PC-9 (cell line): ENCODE measurements at regions not wholly inside any gene's neighbourhood (a gene's known extent, or its start where the extent isn't known, plus 50 kb on each side); places are given as distances from the start of the nearest gene placed in this dataset.

Source experiments
- BruUV-seq: library from RNA; stranded (reverse); fragments of 400-500 nt; replicated peaks from 2 replicates; lab custom pipeline; 2021; lab: Mats Ljungman, UMichigan
- CTCF ChIA-PET: fragments of 300-600 bp; sonication (Branson Sonifier 250); formaldehyde crosslinking; loops from one replicate; lab custom pipeline; 2022; ENCODE audit warnings: antibody characterized with exemption; lab: Charles Lee
- POLR2A ChIA-PET: fragments of 300-600 bp; sonication (Branson Sonifier 250); formaldehyde crosslinking; loops from one replicate; lab custom pipeline; 2022; ENCODE audit warnings: antibody characterized with exemption; ENCODE audit not compliant: unreplicated experiment; lab: Charles Lee
- DNase-seq, 2 experiments: peaks; one replicate each; pipeline versions ENCODE4 v3.0.0 to v3.0.0-alpha.2; 2015 to 2022; ENCODE audit warnings: mixed read lengths in 1 of 2
- H2AFZ ChIP-seq: fragments of 200-600 bp; sonication (generic); 2 replicates; pipeline ENCODE4 v1.8.1; 2017; ENCODE audit warnings: antibody characterized with exemption
- H3F3A ChIP-seq: fragments of 200-600 bp; sonication (generic); 2 replicates; pipeline ENCODE4 v1.8.1; 2017; ENCODE audit warnings: antibody characterized with exemption, mild to moderate bottlenecking, low read depth; ENCODE audit not compliant: insufficient read depth
- H3K27ac ChIP-seq: fragments of 200-600 bp; sonication (generic); 2 replicates; pipeline ENCODE4 v1.6.1; 2016; ENCODE audit warnings: mixed run types
- H3K27me3 ChIP-seq: fragments of 200-600 bp; sonication (generic); 2 replicates; pipeline ENCODE4 v1.6.1; 2016; ENCODE audit warnings: low read depth, mixed run types; ENCODE audit not compliant: insufficient read depth
- H3K36me3 ChIP-seq: fragments of 200-600 bp; sonication (generic); 2 replicates; pipeline ENCODE4 v1.6.1; 2016; ENCODE audit warnings: low read depth, mixed run types
- H3K4me1 ChIP-seq: fragments of 200-600 bp; sonication (generic); replicated peaks from 2 replicates; pipeline ENCODE4 v1.6.1; 2016; ENCODE audit warnings: mixed run types; ENCODE audit not compliant: insufficient read depth
- H3K4me2 ChIP-seq: fragments of 200-600 bp; sonication (generic); 2 replicates; pipeline ENCODE4 v1.6.1; 2017; ENCODE audit warnings: mixed run types
- H3K4me3 ChIP-seq: fragments of 200-600 bp; sonication (generic); 2 replicates; pipeline ENCODE4 v1.6.1; 2016; ENCODE audit warnings: mixed run types
- H3K79me2 ChIP-seq: fragments of 200-600 bp; sonication (generic); 2 replicates; pipeline ENCODE4 v1.6.1; 2017; ENCODE audit warnings: low read depth, mixed run types
- H3K9me2 ChIP-seq: fragments of 200-600 bp; sonication (generic); 2 replicates; pipeline ENCODE4 v1.8.1; 2017; ENCODE audit warnings: mild to moderate bottlenecking; ENCODE audit not compliant: insufficient read depth
- H3K9me3 ChIP-seq: fragments of 200-600 bp; sonication (generic); 2 replicates; pipeline ENCODE4 v1.8.1; 2016; ENCODE audit warnings: low read depth; ENCODE audit not compliant: insufficient read depth
- H4K20me1 ChIP-seq: fragments of 200-600 bp; sonication (generic); 2 replicates; pipeline ENCODE4 v1.8.1; 2017; ENCODE audit not compliant: insufficient read depth
- CTCF ChIP-seq: fragments of 200-600 bp; sonication (generic); conservative IDR thresholded peaks from 2 replicates; pipeline ENCODE4 v1.6.1; 2017; ENCODE audit warnings: mixed run types, antibody characterized with exemption, mild to moderate bottlenecking, moderate library complexity
- EZH2 ChIP-seq: fragments of 200-600 bp; sonication (generic); IDR thresholded peaks from 2 replicates; pipeline ENCODE4 v1.8.0; 2017; ENCODE audit warnings: antibody characterized with exemption, low read depth
- intact Hi-C: fragments of 100-400 bp; cut with micrococcal nuclease; formaldehyde crosslinking; loops from one replicate; pipeline ENCODE4 v1.10.0; 2022; ENCODE audit not compliant: unreplicated experiment

GRCh38 chr16:62208934-62209333 lies 172.7 kb upstream of the CDH8 start:
- H3K27ac ChIP-seq = no peak overlapping the region
- H3F3A ChIP-seq = no peaks in the 10 kb centered on the region
- no peaks in the 10 kb centered on the region for H3K79me2 ChIP-seq
- H3K9me2 ChIP-seq = no peaks in the 10 kb centered on the region
- no TSS peak for BruUV-seq
- intact Hi-C loops = no loop called here
- POLR2A ChIA-PET = no interaction called here
- H3K27me3 ChIP-seq = no peaks in the 10 kb centered on the region
- CTCF ChIA-PET = no interaction called here
- no peak for DNase-seq
- H3K4me2 ChIP-seq = no peak overlapping the region
- H3K36me3 ChIP-seq = no peaks in the 10 kb centered on the region
- TF ChIP-seq CTCF = no peak
- no peak for TF ChIP-seq EZH2
- no peaks in the 10 kb centered on the region for H3K9me3 ChIP-seq
- H4K20me1 ChIP-seq = no peaks in the 10 kb centered on the region
- no peaks in the 10 kb centered on the region for H3K4me1 ChIP-seq
- no peak overlapping the region for H2AFZ ChIP-seq
- H3K4me3 ChIP-seq = no peak overlapping the region

GRCh38 chr16:62205459-62205858 lies 169.2 kb upstream of the CDH8 start:
- Histone ChIP-seq H3K9me3 (no peaks in the 10 kb centered on the region), H2AFZ (no peak overlapping the region), H3K27ac (no peak overlapping the region), H3K4me1 (no peaks in the 10 kb centered on the region), H3K36me3 (no peaks in the 10 kb centered on the region), H3K4me3 (no peak overlapping the region), H3K27me3 (no peaks in the 10 kb centered on the region), H3F3A (no peaks in the 10 kb centered on the region), H4K20me1 (no peaks in the 10 kb centered on the region), H3K79me2 (no peaks in the 10 kb centered on the region), H3K9me2 (no peaks in the 10 kb centered on the region), H3K4me2 (no peak overlapping the region)
- TF ChIP-seq EZH2 = no peak
- TF ChIP-seq CTCF = 0 out of 2 replicates have a peak, but pooled peaks have one; percentile 19
- no peak for DNase-seq
- intact Hi-C loops = no loop called here
- POLR2A ChIA-PET = no interaction called here
- BruUV-seq = no TSS peak
- CTCF ChIA-PET = no interaction called here

- Histone ChIP-seq H3K27me3 (no peaks in the 10 kb centered on the region), H3K36me3 (no peaks in the 10 kb centered on the region), H3K79me2 (no peaks in the 10 kb centered on the region), H3K9me2 (no peaks in the 10 kb centered on the region), H3K4me2 (no peak overlapping the region), H3K9me3 (no peaks in the 10 kb centered on the region), H3K27ac (no peak overlapping the region), H3K4me3 (no peak overlapping the region), H3K4me1 (no peaks in the 10 kb centered on the region), H4K20me1 (no peaks in the 10 kb centered on the region), H2AFZ (no peak overlapping the region), H3F3A (no peaks in the 10 kb centered on the region)
- CTCF ChIA-PET = no interaction called here
- no peak for TF ChIP-seq CTCF
- TF ChIP-seq EZH2 = no peak
- no peak for DNase-seq
- intact Hi-C loops = no loop called here
- BruUV-seq = no TSS peak
- POLR2A ChIA-PET = no interaction called here
Measured at GRCh38 chr16:62201911-62202310, 165.7 kb upstream of the CDH8 start.
